Endothelial cell of umbilical vein (primary cell): ENCODE measurements at regions not wholly inside any gene's neighbourhood (a gene's known extent, or its start where the extent isn't known, plus 50 kb on each side); places are given as distances from the start of the nearest gene placed in this dataset.

Experiments used
- BruUV-seq: library from RNA; stranded (reverse); fragments of 400-500 nt; replicated peaks from 2 replicates; lab custom pipeline; 2021; lab: Mats Ljungman, UMichigan
- CTCF ChIA-PET: fragments of 300-600, 350-600 bp; sonication (Branson Sonifier 250); formaldehyde crosslinking; loops from one replicate; lab custom pipeline; 2021; ENCODE audit warnings: antibody characterized with exemption, inconsistent platforms; lab: Charles Lee
- POLR2A ChIA-PET: fragments of 300-600, 350-600 bp; sonication (Branson Sonifier 250); formaldehyde crosslinking; loops from one replicate; lab custom pipeline; 2021; ENCODE audit warnings: antibody characterized with exemption, inconsistent platforms; lab: Charles Lee
- DNase-seq: peaks from one replicate; pipeline ENCODE4 v3.0.0-alpha.2; 2011; ENCODE audit warnings: low read depth, low spot score
- FAIRE-seq: peaks from 2 replicates; lab custom pipeline; 2011; peaks lifted over from hg19 to GRCh38; lab: Jason Lieb, UNC
- H2AFZ ChIP-seq: 2 replicates; pipeline ENCODE4 v1.6.0; 2012; ENCODE audit warnings: low read depth, low read length, control low read depth, inconsistent platforms
- H3K27ac ChIP-seq: 2 replicates; pipeline ENCODE4 v1.5.1; 2011; ENCODE audit warnings: low read depth, mild to moderate bottlenecking, control low read depth, low read length, moderate library complexity; ENCODE audit not compliant: insufficient read depth
- H3K27me3 ChIP-seq, 2 experiments: 2 replicates each; pipeline versions ENCODE4 v1.6.0 to v1.6.1; 2011; ENCODE audit warnings: low read length in 2 of 2, mixed read lengths in 1 of 2; ENCODE audit not compliant: control insufficient read depth in 2 of 2, insufficient read depth in 2 of 2
- H3K36me3 ChIP-seq, 2 experiments: 2 replicates in 1 of 2; 3 replicates in 1 of 2; pipeline ENCODE4 v1.5.1; 2011; ENCODE audit warnings: low read length in 2 of 2, mild to moderate bottlenecking in 1 of 2, moderate library complexity in 1 of 2; ENCODE audit not compliant: control insufficient read depth in 2 of 2, insufficient read depth in 2 of 2; ENCODE audit errors: extremely low read depth in 1 of 2
- H3K4me1 ChIP-seq: 3 replicates; pipeline ENCODE4 v1.5.1; 2011; ENCODE audit warnings: mild to moderate bottlenecking, low read length; ENCODE audit not compliant: control insufficient read depth, insufficient read depth; ENCODE audit errors: extremely low read depth
- H3K4me2 ChIP-seq: 2 replicates; pipeline ENCODE4 v1.6.1; 2011; ENCODE audit warnings: low read length, control low read depth, mixed read lengths; ENCODE audit not compliant: insufficient read depth
- H3K4me3 ChIP-seq, 3 experiments: fragments of 200-600 bp in 1 of 3; sonication (generic), shearing (Covaris generic) in 1 of 3; replicated peaks in 1 of 3; 2 replicates each; pipeline ENCODE4 v1.5.1; 2011 to 2016; ENCODE audit warnings: control low read depth in 3 of 3, low read length in 3 of 3, mild to moderate bottlenecking in 2 of 3, inconsistent platforms in 1 of 3, low read depth in 1 of 3, moderate library complexity in 1 of 3; ENCODE audit not compliant: insufficient read depth in 1 of 3
- H3K79me2 ChIP-seq: 2 replicates; pipeline ENCODE4 v1.6.0; 2012; ENCODE audit warnings: low read length, inconsistent platforms; ENCODE audit not compliant: control insufficient read depth, insufficient read depth
- H3K9ac ChIP-seq: replicated peaks from 2 replicates; pipeline ENCODE3; 2011; ENCODE audit warnings: low read length, control low read depth; ENCODE audit not compliant: insufficient read depth; ENCODE audit errors: extremely low read depth
- H3K9me1 ChIP-seq: replicated peaks from 3 replicates; pipeline ENCODE4 v1.6.0; 2011; ENCODE audit warnings: mild to moderate bottlenecking, low read length; ENCODE audit not compliant: control insufficient read depth, insufficient read depth; ENCODE audit errors: extremely low read depth
- H3K9me3 ChIP-seq: replicated peaks from 2 replicates; pipeline ENCODE4 v1.5.1; 2012; ENCODE audit warnings: low read length, inconsistent platforms; ENCODE audit not compliant: control insufficient read depth, insufficient read depth
- H4K20me1 ChIP-seq: replicated peaks from 2 replicates; pipeline ENCODE3; 2011; ENCODE audit warnings: mild to moderate bottlenecking, low read length; ENCODE audit not compliant: control insufficient read depth, insufficient read depth; ENCODE audit errors: extremely low read depth
- EZH2 ChIP-seq: IDR thresholded peaks from 2 replicates; pipeline ENCODE4 v1.6.1; 2012; ENCODE audit warnings: borderline replicate concordance, low read depth, mild to moderate bottlenecking, moderate library complexity, low read length, inconsistent platforms; ENCODE audit not compliant: severe bottlenecking
- FOS ChIP-seq: IDR thresholded peaks from 2 replicates; pipeline ENCODE4 v1.6.1; 2011; ENCODE audit warnings: mild to moderate bottlenecking, low read length, moderate library complexity, borderline replicate concordance; ENCODE audit not compliant: insufficient read depth
- GATA2 ChIP-seq: IDR thresholded peaks from 2 replicates; pipeline ENCODE4 v1.7.0; 2011; ENCODE audit warnings: low read depth, mild to moderate bottlenecking, moderate library complexity, mixed read lengths, low read length; ENCODE audit not compliant: insufficient read length, insufficient read depth
- JUN ChIP-seq: IDR thresholded peaks from 2 replicates; pipeline ENCODE4 v1.6.1; 2011; ENCODE audit warnings: borderline replicate concordance, low read depth; ENCODE audit not compliant: insufficient read length, insufficient read depth
- MYC ChIP-seq: IDR thresholded peaks from one replicate; pipeline ENCODE4 v1.6.1; 2011; ENCODE audit warnings: mild to moderate bottlenecking, low read depth, low read length
- POLR2A ChIP-seq: IDR thresholded peaks from 2 replicates; pipeline ENCODE4 v1.6.1; 2012; ENCODE audit warnings: low read depth, mild to moderate bottlenecking, control low read depth, low read length
- POLR2AphosphoS5 ChIP-seq: IDR thresholded peaks from 2 replicates; pipeline ENCODE4 v1.6.1; 2012; ENCODE audit warnings: low read depth, mild to moderate bottlenecking, control low read depth, low read length, moderate library complexity; ENCODE audit not compliant: insufficient read depth
- dilution Hi-C: fragments of 300-500 bp; cut with MboI; formaldehyde crosslinking; loops from one replicate; pipeline ENCODE4 v1.15.0; 2019; ENCODE audit warnings: low sequenced_read_pairs; ENCODE audit not compliant: extremely low pct_ligation_motif_present
- intact Hi-C: fragments of 100-400 bp; cut with micrococcal nuclease; formaldehyde crosslinking; loops from one replicate; pipeline ENCODE4 v1.10.0; 2022
- TF ChIP-seq, protein P1 (sequence below), 2 donors: IDR thresholded peaks; 1 replicate in 1 of 2; 2 replicates in 1 of 2; pipeline ENCODE4 v1.5.1; 2011; ENCODE audit warnings: low read length in 2 of 2, mild to moderate bottlenecking in 2 of 2, moderate library complexity in 2 of 2, control low read depth in 1 of 2, inconsistent platforms in 1 of 2, low read depth in 1 of 2; ENCODE audit not compliant: insufficient read depth in 1 of 2; ENCODE audit errors: extremely low read depth in 1 of 2
- TF ChIP-seq, protein P2 (sequence below): IDR thresholded peaks from 2 replicates; pipeline ENCODE4 v1.6.1; 2011; ENCODE audit not compliant: insufficient read depth, insufficient read length

DNA sequence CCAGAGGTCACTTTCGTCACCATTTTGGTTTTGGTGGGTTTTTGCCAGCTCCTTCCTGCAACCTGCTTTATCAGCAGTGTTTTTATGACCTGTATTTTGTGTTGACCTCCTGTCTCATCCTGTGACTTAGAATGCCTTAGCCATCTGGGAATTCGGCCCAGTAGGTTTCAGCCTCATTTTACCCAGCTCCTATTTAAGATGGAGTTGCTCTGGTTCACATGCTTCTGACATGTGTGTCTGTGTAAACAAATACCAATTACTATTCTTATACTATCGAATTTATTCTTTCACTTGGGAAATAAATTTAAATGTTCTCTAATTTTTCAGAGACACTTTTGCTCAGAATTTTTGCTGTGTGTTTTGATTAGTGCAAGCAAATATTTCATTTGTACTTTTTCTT, 1370.3 kb upstream of the MIR17HG start:
- Histone ChIP-seq H3K4me3 (no peak overlapping the region), H3K79me2 (no peaks in the 10 kb centered on the region), H4K20me1 (no peaks in the 10 kb centered on the region), H3K9ac (no peak overlapping the region), H3K27me3 (no peaks in the 10 kb centered on the region), H2AFZ (no peak overlapping the region), H3K4me1 (no peaks in the 10 kb centered on the region), H3K9me1 (no peaks in the 10 kb centered on the region), H3K27ac (no peak overlapping the region), H3K4me2 (no peak overlapping the region), H3K36me3 (no peaks in the 10 kb centered on the region), H3K9me3 (no peaks in the 10 kb centered on the region)
- no peak for FAIRE-seq
- POLR2A ChIA-PET = no interaction called here
- no TSS peak for BruUV-seq
- no peak for DNase-seq
- intact Hi-C loops = no loop called here
- TF ChIP-seq POLR2AphosphoS5 (no peak), FOS (no peak), JUN (no peak), POLR2A (no peak), GATA2 (no peak), EZH2 (no peak), MYC (no peak)
- TF ChIP-seq, protein P1, sequence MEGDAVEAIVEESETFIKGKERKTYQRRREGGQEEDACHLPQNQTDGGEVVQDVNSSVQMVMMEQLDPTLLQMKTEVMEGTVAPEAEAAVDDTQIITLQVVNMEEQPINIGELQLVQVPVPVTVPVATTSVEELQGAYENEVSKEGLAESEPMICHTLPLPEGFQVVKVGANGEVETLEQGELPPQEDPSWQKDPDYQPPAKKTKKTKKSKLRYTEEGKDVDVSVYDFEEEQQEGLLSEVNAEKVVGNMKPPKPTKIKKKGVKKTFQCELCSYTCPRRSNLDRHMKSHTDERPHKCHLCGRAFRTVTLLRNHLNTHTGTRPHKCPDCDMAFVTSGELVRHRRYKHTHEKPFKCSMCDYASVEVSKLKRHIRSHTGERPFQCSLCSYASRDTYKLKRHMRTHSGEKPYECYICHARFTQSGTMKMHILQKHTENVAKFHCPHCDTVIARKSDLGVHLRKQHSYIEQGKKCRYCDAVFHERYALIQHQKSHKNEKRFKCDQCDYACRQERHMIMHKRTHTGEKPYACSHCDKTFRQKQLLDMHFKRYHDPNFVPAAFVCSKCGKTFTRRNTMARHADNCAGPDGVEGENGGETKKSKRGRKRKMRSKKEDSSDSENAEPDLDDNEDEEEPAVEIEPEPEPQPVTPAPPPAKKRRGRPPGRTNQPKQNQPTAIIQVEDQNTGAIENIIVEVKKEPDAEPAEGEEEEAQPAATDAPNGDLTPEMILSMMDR (IDR thresholded peaks at IDR 0.05; ENCODE audit: extremely low read depth in 1 of 2, insufficient read depth in 1 of 2, low read depth in 1 of 2, low read length in 2 of 2) = no peak
- TF ChIP-seq, protein P2, sequence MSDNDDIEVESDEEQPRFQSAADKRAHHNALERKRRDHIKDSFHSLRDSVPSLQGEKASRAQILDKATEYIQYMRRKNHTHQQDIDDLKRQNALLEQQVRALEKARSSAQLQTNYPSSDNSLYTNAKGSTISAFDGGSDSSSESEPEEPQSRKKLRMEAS = no peak
- dilution Hi-C loops = no loop called here
- CTCF ChIA-PET = no interaction called here
